Activated naive CD4-positive, alpha-beta T cell treated with Interleukin-2 at 50 U/mL for 16 hours (primary cell): ENCODE measurements at regions not wholly inside any gene's neighbourhood (a gene's known extent, or its start where the extent isn't known, plus 50 kb on each side); places are given as distances from the start of the nearest gene placed in this dataset.
A peak's percentile ranks its signal among the peaks of the same experiment; 100 is the strongest.

Experiments used
- DNase-seq: peaks from one replicate; pipeline ENCODE4 v3.0.0-alpha.2; 2020

DNA sequence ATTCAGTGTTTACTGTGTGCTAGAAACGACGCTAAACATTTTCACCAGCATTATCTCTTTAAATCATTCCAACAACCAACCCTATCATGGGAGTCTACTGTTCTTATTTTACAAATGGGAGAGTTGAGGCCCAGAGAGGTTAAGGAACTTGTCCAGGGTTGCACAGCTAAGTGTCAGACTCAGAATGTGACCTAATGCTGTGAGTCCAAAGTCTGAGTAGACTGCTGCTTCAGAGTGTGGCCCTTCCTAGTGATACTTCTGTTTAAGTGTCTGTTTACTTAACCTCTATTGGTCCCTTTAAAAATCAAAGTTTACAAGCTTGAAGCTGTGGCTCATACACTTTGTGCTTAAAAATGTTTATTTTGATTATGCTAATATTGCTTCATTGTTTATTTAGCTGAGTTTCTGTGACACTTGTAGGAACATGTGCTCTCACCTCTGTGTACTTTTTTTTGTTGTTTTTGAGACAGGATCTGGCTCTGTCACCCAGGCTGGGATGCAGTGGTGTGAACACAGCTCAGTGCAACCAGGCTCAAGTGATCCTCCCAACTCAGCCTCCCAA is 84.4 kb upstream of the SYPL1 start:
- DNase-seq, result no peak

GRCh38 chr7:106193661-106194060 is 81.5 kb upstream of the SYPL1 start:
- no peak for DNase-seq

- DNase-seq, result no peak
Measured at GRCh38 chr7:106190589-106191330, 78.6 kb upstream of the SYPL1 start.

GRCh38 chr7:106187613-106188350 is 75.7 kb upstream of the SYPL1 start:
- DNase-seq, result no peak

GRCh38 chr7:106185719-106186118 is 73.6 kb upstream of the SYPL1 start:
- no peak for DNase-seq

DNA sequence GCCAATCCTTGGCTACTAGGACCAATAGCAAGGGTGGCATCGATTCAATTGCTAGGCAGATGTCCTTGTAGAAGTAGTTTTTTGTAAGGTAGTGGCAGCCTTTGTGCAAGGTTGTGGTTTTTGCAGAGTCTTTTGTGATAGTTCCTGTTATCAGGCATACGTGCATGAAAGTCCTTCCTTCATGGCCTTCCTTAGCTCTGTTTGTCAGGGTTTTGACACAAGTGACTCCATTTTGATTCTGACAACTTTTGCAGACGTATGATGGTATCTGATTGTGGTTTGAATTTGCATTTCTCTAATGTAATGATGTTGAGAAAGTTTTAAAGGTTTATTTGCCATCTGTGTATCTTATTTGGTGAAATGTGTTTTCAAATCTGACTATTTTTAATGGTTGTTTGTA is 71.8 kb upstream of the SYPL1 start:
- no peak for DNase-seq

GRCh38 chr7:106182904-106183303 is 70.8 kb upstream of the SYPL1 start:
- DNase-seq, result no peak

GRCh38 chr7:106181658-106182265 is 69.7 kb upstream of the SYPL1 start:
- no peak for DNase-seq

- no peak for DNase-seq
Measured at GRCh38 chr7:106180721-106181120, 68.6 kb upstream of the SYPL1 start.

GRCh38 chr7:106179256-106179655 is 67.1 kb upstream of the SYPL1 start:
- DNase-seq, result no peak

DNA sequence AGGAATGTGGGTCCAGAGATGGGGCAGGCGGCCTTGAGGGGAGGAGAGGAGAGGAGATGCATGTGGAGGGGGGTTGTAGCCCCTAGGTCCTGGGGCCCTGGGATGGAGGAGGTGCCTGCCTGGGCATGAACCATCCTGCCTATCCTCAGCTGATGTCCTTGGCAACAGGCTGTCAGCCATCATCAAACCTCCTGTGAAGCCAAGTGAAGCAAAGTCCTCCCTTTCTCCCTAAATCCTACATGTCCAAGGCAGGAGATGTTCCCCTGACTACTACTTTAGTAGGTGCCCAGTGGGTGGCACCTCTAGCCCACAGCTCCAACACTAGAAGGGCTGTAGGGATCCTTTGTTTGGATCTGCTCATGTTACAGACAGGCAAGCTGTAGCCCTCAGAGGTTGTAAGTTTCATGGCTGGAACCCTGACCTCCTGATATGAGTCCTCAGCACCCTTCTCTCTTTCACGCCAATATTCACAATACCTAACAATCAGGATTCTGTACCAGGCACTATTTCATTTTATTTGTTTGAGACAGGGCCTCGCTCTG is 66.6 kb upstream of the SYPL1 start:
- no peak for DNase-seq

GRCh38 chr7:106177738-106178592 is 65.9 kb upstream of the SYPL1 start:
- DNase-seq, result no peak

DNA sequence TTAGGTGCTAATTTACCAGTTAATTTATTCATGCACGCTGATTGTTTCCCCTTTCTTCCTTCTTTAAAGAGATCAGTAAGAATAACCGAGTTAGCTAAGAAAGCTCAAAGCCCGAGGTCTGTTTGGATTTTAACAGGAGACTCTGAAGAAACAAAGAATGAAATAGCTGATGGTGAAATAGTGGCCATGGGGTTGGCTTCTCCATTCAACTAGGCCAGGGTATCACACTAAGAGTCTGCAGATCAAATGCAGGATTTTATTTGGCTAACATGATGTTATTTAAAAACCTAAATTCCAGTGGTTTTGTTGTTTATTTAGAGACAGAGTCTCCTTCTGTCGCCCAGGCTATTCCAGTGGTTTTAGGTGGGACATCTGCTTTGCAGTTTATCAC is 65.2 kb upstream of the SYPL1 start:
- no peak for DNase-seq

- peak; percentile 76 for DNase-seq
Measured at GRCh38 chr7:106176414-106177299, 64.5 kb upstream of the SYPL1 start.

DNA sequence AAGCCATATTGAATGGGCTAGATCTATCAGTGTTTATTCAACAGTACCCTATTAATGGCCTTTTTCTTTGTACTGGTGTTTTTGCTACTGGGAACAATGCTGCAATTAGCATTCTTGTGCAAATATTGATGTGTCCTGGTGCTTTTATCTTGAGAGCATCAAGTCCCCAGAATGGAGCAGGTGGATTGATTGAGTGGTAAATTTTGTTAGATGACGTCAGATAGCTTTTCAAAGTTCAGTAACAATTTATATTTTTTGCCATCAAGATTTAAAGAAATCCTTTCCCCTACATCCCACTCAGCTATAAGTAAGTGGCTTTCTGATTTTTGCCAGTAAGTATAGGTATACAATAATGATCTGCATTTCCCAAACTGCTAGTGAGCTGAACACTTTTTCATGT is 63.4 kb upstream of the SYPL1 start:
- no peak for DNase-seq

DNA sequence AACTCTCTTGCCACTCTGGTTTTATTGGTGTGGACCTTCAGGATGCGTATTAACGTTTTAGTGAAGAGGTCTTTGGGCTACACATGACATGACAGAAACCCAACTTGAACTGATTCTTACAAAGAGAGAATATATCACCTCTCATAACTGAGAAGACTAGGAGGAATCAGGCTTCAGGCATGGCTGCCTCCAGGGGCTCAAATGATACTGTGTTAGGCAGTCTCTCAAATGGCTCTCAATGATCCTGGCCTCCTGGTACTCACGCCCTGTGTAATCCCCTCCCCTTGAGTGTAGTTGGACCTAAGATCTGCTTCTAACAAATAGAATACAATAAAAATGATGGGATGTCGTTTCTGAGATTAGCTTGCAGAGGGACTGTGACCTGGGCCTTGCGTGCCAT is 58.5 kb upstream of the SYPL1 start:
- DNase-seq, result no peak

GRCh38 chr7:106169821-106170610 is 57.9 kb upstream of the SYPL1 start:
- DNase-seq, result no peak

- no peak for DNase-seq
Measured at GRCh38 chr7:106167439-106168136, 55.5 kb upstream of the SYPL1 start.

- DNase-seq, result no peak
Measured at GRCh38 chr7:106166651-106167342, 54.7 kb upstream of the SYPL1 start.
